ENCODE measurements at regions not wholly inside any gene's neighbourhood (a gene's known extent, or its start where the extent isn't known, plus 50 kb on each side); places are given as distances from the start of the nearest gene placed in this dataset.

GRCh38 chr2:17000184-17000482 is 334.5 kb upstream of the CYRIA start:
- POLR2A ChIA-PET: no interaction called here
- CTCF ChIA-PET: no interaction called here
- DNase-seq (ENCODE audit: low read depth, low spot score): no peak
- Histone ChIP-seq H3K4me3 (ENCODE audit: low read depth, low read length) (no peak overlapping the region), H3K27ac (ENCODE audit: low read depth, low read length) (no peak overlapping the region), H3K27me3 (ENCODE audit: control insufficient read depth, insufficient read depth, low read length) (no peaks in the 10 kb centered on the region), H3K9me3 (ENCODE audit: control insufficient read depth, insufficient read depth, low read length) (no peaks in the 10 kb centered on the region)
- TF ChIP-seq, protein P1, sequence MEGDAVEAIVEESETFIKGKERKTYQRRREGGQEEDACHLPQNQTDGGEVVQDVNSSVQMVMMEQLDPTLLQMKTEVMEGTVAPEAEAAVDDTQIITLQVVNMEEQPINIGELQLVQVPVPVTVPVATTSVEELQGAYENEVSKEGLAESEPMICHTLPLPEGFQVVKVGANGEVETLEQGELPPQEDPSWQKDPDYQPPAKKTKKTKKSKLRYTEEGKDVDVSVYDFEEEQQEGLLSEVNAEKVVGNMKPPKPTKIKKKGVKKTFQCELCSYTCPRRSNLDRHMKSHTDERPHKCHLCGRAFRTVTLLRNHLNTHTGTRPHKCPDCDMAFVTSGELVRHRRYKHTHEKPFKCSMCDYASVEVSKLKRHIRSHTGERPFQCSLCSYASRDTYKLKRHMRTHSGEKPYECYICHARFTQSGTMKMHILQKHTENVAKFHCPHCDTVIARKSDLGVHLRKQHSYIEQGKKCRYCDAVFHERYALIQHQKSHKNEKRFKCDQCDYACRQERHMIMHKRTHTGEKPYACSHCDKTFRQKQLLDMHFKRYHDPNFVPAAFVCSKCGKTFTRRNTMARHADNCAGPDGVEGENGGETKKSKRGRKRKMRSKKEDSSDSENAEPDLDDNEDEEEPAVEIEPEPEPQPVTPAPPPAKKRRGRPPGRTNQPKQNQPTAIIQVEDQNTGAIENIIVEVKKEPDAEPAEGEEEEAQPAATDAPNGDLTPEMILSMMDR (IDR thresholded peaks at IDR 0.05; ENCODE audit: low read depth, low read length): no peak

DNA sequence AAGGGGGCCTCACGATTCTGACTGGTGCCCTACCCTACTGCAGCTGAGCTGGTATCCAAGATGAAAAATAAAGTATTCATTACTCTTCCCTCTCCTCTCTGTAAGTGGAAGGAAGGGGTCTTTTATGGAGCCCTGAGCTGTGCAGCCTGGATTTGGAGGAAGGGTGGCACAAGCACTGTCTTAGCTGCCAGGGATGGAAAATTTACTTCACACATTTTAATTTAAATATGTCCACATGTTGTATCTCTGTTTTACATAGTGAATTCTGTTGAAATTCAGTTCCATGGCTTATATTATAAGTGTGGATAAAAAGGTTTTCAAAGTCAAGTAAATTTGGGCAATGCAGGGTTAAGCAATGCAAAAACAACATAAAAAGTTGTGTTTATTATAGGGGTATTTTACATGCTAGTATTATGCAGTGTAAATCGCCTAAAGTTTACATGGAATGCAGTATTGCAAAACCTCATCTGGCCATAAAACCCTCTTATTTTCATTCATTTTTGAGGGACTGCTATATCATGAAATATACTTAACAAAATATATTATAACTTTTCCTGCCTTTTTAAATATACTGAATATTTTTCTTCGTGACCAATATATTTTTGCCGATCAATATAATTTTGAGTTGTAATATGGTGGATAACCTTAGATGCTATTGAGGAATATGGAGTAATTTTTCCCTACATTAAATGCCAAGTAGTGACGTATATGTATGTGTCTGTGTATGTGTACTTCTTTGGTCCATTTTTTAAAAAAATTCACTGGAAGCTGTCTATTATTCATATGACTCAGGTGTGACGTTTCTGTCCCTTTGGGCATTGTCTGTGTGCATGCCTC is 333.9 kb upstream of the CYRIA start:
- ChIA-PET POLR2A (no interaction called here), CTCF (interaction anchor here (0.6 kb wide), 1 partner anchor 9 kb away, joined by 3 read pairs; no protein-coding TSS in a partner anchor)
- Histone ChIP-seq H3K4me3 (ENCODE audit: low read depth, low read length) (no peak overlapping the region), H3K27me3 (ENCODE audit: control insufficient read depth, insufficient read depth, low read length) (no peaks in the 10 kb centered on the region), H3K9me3 (ENCODE audit: control insufficient read depth, insufficient read depth, low read length) (no peaks in the 10 kb centered on the region), H3K27ac (ENCODE audit: low read depth, low read length) (no peak overlapping the region)
- TF ChIP-seq, protein P1 (IDR thresholded peaks at IDR 0.05; ENCODE audit: low read depth, low read length): no peak
- DNase-seq (ENCODE audit: low read depth, low spot score): no peak

DNA sequence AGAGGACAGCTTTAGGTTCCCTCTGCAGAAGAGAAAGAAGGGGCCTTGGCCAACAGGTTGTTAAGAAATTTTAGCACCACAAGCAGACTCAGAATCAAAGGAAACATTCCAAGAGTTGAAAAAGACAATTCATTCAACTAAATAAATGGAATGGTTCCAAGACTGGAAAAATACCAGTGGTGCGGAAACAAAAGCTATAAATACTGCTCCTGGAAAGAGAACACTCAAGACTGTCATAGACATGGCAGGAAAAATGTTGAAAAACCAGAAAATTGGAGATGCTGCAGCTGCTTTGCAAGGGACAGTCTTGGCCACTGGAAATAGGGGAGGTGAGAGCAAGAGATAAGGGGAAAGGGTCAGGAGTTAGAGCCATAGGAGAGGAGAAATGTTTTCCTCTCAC is 312.7 kb upstream of the CYRIA start:
- Histone ChIP-seq H3K4me3 (ENCODE audit: low read depth, low read length) (no peak overlapping the region), H3K9me3 (ENCODE audit: control insufficient read depth, insufficient read depth, low read length) (no peaks in the 10 kb centered on the region), H3K27ac (ENCODE audit: low read depth, low read length) (no peak overlapping the region), H3K27me3 (ENCODE audit: control insufficient read depth, insufficient read depth, low read length) (no peaks in the 10 kb centered on the region)
- CTCF ChIA-PET: interaction anchor here (0.7 kb wide), 1 partner anchor 15 kb away, joined by 3 read pairs; no protein-coding TSS in a partner anchor
- no peak for DNase-seq (ENCODE audit: low read depth, low spot score)
- TF ChIP-seq, protein P1 (IDR thresholded peaks at IDR 0.05; ENCODE audit: low read depth, low read length): no peak
- POLR2A ChIA-PET: no interaction called here

GRCh38 chr2:16974688-16975087 is 309.1 kb upstream of the CYRIA start:
- ChIA-PET CTCF (no interaction called here), POLR2A (no interaction called here)
- no peak for DNase-seq (ENCODE audit: low read depth, low spot score)
- H3K27ac ChIP-seq (ENCODE audit: low read depth, low read length): no peak overlapping the region
- no peaks in the 10 kb centered on the region for H3K27me3 ChIP-seq (ENCODE audit: control insufficient read depth, insufficient read depth, low read length)
- H3K9me3 ChIP-seq (ENCODE audit: control insufficient read depth, insufficient read depth, low read length): no peaks in the 10 kb centered on the region
- TF ChIP-seq, protein P1 (IDR thresholded peaks at IDR 0.05; ENCODE audit: low read depth, low read length): no peak
- no peak overlapping the region for H3K4me3 ChIP-seq (ENCODE audit: low read depth, low read length)

- Histone ChIP-seq H3K27me3 (ENCODE audit: control insufficient read depth, insufficient read depth, low read length) (no peaks in the 10 kb centered on the region), H3K4me3 (ENCODE audit: low read depth, low read length) (no peak overlapping the region), H3K27ac (ENCODE audit: low read depth, low read length) (no peak overlapping the region), H3K9me3 (ENCODE audit: control insufficient read depth, insufficient read depth, low read length) (no peaks in the 10 kb centered on the region)
- ChIA-PET CTCF (no interaction called here), POLR2A (no interaction called here)
- no peak for DNase-seq (ENCODE audit: low read depth, low spot score)
- TF ChIP-seq, protein P1 (IDR thresholded peaks at IDR 0.05; ENCODE audit: low read depth, low read length): no peak
Measured at GRCh38 chr2:16973586-16974286, 308.1 kb upstream of the CYRIA start.

Measured in AG04450 (cell line).